ENCODE measurements at regions not wholly inside any gene's neighbourhood (a gene's known extent, or its start where the extent isn't known, plus 50 kb on each side); places are given as distances from the start of the nearest gene placed in this dataset.

DNA sequence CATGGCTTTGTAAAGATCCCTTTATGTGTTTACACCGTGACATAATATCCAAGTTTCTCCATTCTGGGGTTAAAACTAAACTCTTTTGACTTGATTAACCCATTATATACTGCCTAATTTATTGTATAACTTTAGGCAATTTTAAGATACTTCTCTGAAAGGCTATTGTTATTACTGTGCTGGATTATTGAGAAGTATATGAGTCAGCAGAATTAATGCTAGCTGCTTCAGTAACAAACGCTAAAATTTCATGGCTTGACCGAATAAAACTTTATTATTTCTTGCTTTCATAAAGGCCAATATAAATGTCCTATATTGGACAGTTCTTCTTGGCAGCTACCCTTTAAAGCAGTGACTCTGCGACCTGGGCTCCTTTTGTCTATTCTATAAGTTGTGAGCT is 853.9 kb downstream of the SORCS3 start:
- no peak for DNase-seq

- DNase-seq, result no peak
Measured at GRCh38 chr10:105494303-105494702, 853.2 kb downstream of the SORCS3 start.

GRCh38 chr10:105473170-105473569 is 832.1 kb downstream of the SORCS3 start:
- no peak for DNase-seq

- DNase-seq, result no peak
Measured at GRCh38 chr10:105468759-105469158, 827.7 kb downstream of the SORCS3 start.

DNA sequence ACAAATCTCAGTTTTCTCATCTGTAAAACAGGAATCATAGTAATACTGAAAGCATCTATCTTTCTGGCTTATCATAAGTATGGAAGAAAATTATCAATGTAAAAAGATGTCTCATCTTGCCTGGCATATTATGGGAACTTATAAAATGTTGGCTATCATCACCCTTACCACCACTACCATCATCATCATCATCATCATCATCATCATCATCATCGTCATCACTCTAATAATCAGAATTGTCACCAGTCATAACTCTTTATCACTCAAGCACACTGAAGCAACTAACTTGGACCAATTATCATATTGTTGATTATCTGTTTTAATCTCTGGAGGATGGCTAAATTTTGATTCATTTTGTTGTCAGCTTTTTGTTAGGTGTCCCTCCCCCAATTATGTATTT is 825.4 kb downstream of the SORCS3 start:
- DNase-seq, result no peak

- no peak for DNase-seq
Measured at GRCh38 chr10:105434970-105435369, 793.9 kb downstream of the SORCS3 start.

DNA sequence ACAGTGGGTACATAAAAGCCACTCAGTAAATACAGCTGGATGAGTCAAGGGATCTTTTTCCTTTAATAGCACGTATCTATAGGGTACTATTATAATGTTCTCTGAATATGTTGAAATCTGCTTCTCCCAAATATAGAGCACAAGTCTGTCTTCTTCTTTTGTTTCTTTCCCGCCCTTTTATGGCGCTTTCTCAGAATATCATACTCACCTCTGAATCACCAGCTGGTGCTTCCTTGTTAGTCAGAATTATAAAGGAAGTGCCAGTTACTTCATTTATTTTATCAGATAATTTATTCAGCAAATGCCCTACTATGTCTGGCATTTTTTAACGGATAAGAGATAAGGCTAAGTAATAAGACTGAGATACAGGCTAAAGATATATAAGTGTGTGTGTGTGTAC is 772.9 kb downstream of the SORCS3 start:
- DNase-seq, result no peak

- no peak for DNase-seq
Measured at GRCh38 chr10:105409370-105409769, 768.3 kb downstream of the SORCS3 start.

- no peak for DNase-seq
Measured at GRCh38 chr10:105406488-105406887, 765.4 kb downstream of the SORCS3 start.

GRCh38 chr10:105398202-105398601 is 757.1 kb downstream of the SORCS3 start:
- DNase-seq, result no peak

DNA sequence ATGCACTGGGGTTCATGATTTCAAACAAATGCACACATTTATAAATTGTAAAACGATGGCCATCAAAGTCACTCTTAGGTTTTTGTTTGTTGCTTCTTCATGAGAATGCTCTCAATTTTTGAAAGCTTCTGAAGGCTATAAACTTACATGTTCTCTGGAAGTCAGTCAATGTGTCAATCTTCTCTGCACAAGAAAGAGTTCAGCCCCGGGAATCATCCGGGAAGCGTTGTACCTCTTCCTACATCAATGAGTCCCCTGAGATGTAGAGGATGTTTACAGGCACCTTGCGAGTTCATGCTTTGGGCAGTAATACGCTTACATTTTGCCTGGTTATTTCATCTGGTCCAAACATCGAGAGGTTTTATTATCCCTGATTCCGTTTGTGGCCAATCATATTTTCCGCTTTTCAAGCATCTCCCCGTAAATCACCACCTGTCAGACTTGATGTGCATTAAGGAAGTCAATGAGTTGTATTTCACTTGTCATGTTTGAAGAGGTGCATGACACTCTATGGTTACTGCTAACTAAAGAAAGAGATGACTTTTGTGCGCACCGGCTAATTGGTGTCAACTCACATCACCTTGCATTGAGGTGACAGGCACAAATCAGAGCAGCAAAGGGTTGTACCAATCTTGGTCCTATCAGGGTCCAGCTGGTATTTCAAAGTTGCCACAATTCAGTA is 750.7 kb downstream of the SORCS3 start:
- DNase-seq, result no peak

GRCh38 chr10:105387971-105388370 is 746.9 kb downstream of the SORCS3 start:
- DNase-seq, result no peak

DNA sequence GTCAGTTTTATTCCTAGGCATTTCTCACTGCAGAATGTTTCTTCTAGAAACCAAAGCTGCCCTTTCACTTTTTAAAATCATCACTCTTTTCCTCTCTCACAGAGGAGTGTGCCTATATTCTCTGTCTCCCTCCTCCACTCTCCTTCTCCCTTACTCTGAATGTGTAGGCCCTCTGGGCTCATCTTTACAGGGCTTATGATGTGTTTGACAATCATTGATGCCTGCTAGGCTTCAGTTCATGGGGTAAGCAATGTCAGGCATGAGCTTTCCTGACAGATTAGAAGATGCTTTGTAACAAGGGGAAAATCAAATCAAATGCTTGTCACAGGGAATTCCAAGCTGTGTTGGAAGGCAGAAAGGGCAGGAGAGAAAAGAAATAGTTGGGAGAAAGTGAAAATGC is 742.9 kb downstream of the SORCS3 start:
- no peak for DNase-seq

GRCh38 chr10:105370692-105371091 is 729.6 kb downstream of the SORCS3 start:
- no peak for DNase-seq

DNA sequence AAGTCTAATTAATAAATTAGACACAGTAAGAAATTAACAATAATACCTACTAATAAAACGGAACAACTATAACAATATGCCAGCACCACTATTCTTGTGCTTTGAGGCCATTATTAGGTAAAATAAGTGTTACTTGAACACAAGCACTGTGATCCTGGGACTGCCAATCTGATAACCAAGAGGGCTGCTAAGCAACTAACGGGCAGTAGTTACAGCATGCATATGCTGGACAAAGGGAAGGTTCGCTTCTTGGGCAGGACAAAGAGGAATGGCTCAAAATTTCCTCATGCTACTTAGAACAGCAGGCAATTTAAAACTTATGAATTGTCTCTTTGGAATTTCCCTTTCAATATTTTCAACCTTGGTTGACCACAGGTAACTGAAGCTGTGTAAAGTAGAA is 718.6 kb downstream of the SORCS3 start:
- DNase-seq, result no peak

DNA sequence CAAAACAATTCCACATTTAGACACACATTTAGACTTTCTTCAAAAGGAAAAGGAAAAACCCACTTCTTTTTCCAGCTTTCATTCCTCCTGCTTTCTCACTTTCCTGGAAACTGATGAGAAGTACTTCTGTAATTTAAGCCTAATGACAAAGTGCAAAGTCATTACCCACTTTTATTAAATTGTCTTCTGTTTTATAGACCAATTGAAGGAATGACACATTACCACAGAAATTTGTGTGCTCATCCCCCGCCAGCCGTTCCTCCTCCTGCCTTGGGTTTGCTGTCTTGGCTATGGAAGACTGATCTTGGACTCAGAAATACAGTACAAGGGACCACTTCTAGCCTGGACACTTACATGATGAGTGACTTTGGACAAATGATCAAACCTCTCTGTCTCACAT is 717.8 kb downstream of the SORCS3 start:
- DNase-seq, result no peak

DNA sequence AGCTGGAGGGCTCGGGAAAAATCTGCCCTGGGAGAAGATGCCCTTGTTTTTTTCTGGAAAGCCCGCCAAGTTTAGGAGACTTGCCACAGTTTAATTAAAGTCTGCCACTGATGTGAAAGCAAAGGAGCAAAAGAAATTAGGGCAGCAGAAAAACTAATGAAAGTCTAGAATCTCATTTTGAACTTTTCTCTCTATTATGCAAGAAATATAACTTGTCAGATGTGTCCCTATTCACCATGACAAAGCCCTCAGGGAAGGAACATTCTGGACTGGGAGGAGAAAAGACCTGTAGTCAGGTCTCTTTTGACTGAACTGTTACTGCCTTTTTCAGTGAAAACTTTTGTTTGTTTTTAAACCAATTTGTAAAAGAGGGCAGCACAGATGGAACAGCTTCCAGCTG is 715.5 kb downstream of the SORCS3 start:
- no peak for DNase-seq

- DNase-seq, result no peak
Measured at GRCh38 chr10:105354010-105354409, 712.9 kb downstream of the SORCS3 start.

- DNase-seq, result no peak
Measured at GRCh38 chr10:105352827-105353226, 711.7 kb downstream of the SORCS3 start.

GRCh38 chr10:105352281-105352680 is 711.2 kb downstream of the SORCS3 start:
- DNase-seq, result no peak

DNA sequence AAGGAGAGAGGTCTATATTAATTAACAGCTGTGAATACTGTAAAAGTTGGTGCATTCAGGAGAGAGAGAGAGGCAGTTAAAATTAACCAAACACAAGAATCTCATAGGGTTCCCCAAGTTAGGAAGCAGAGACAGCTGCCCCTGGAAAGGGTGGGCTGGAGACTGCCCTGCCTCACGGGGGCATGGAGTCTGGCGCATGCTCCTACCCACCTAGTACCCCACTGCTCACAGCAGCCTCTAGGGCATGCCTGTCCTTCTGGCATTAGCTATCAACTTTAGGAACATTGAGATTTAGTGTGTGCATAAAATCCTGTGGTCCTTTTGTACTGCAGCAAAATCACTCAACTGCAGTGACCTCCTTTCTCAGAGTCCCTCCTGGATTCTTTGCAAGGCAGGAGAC is 710.1 kb downstream of the SORCS3 start:
- DNase-seq, result no peak

- DNase-seq, result no peak
Measured at GRCh38 chr10:105347487-105347886, 706.4 kb downstream of the SORCS3 start.

DNA sequence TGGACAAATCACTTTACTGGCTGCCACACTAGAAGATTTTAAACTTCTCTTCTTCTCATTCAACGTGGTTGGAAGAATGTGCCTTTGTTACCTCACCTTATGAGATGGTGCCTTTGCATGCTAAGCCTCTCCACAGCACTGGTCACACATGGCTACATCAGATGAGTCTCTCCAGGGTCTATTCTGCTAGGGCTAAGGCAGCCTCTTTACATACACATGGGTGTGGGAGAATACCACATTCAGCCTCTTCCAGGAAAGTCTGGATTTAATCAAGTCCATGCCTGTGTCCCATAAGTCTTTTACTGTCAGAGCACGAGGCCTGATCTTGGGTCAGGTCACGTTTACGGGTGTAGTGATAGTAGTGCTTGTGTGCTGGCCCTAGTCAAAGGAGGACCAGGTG is 701.5 kb downstream of the SORCS3 start:
- no peak for DNase-seq

- no peak for DNase-seq
Measured at GRCh38 chr10:105339669-105340068, 698.6 kb downstream of the SORCS3 start.

DNA sequence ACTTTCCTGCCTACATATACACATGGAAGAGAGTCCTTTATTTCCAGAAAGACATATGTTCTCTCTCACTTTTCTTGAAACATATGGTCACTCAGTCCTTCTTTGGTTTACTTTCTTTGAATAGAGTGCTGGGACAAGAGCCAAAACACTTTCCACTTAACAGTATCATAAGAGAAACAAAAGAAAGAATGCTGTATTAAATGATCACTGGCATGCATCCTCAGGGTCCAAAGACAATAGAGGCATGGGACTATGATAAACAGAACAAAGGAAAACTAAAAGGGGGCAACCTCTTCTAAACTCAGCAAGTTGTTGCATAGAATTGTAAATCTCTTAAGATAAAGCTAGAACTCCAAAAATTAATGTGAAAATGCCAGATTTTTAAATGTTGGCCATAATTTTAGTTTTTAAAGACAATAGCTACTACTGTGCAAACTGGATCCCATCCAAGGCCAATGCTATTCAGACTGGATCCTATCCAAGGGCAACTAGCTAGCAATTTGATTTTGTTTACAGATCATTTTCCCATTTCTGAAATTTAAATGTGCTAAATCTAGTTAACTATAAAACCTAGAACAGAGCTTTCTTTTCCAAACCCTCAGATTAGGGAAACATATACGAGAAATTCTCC is 687.5 kb downstream of the SORCS3 start:
- no peak for DNase-seq

All from stimulated activated naive CD4-positive, alpha-beta T cell (primary cell).